GM12873 (cell line): ENCODE measurements at regions not wholly inside any gene's neighbourhood (a gene's known extent, or its start where the extent isn't known, plus 50 kb on each side); places are given as distances from the start of the nearest gene placed in this dataset.

ENCODE experiments used
- TF ChIP-seq, protein P1 (sequence below): IDR thresholded peaks from 2 replicates; pipeline ENCODE4 v1.5.1; 2012; ENCODE audit warnings: low read depth, mild to moderate bottlenecking, moderate library complexity, low read length, control low read depth; ENCODE audit not compliant: insufficient read depth; ENCODE audit errors: missing control alignments

DNA sequence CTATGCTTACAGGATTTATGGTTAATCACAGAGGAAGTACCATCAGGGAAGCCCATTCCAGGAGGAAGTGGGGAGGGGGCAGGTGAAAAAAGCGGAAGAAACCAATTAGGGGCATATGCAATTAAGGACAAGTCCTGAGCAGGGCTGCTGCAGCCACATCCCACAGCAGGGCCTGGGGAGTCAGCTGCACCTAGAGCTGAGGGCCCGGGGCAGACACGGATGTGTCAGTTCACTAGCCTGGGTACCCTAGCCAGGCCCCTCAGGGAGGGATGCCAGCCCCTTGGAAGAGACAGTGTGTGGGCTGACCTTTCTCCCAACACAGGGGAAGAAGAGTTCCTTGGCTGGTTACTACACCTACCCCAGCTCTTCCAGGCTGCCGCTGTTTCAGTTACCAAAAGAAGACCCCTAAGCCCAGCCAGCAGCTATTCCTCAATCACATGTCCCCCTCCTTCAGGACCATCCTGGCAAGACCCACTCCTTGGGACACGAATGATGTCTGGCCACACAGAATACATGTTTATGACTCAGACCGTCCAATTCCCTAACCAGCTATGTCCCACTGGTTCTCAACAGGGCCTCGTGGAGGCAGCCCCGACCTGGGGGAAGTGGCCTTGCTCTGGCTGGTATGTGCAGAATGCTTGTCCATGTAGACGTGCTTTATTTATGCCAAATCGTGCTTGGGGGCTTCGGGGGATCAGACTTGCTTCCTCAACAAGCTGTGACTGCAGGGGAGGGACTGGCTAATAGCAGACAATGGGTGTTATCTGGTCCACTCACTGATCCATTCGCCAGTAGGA lies 133.7 kb upstream of the RTL1 start:
- TF ChIP-seq, protein P1, sequence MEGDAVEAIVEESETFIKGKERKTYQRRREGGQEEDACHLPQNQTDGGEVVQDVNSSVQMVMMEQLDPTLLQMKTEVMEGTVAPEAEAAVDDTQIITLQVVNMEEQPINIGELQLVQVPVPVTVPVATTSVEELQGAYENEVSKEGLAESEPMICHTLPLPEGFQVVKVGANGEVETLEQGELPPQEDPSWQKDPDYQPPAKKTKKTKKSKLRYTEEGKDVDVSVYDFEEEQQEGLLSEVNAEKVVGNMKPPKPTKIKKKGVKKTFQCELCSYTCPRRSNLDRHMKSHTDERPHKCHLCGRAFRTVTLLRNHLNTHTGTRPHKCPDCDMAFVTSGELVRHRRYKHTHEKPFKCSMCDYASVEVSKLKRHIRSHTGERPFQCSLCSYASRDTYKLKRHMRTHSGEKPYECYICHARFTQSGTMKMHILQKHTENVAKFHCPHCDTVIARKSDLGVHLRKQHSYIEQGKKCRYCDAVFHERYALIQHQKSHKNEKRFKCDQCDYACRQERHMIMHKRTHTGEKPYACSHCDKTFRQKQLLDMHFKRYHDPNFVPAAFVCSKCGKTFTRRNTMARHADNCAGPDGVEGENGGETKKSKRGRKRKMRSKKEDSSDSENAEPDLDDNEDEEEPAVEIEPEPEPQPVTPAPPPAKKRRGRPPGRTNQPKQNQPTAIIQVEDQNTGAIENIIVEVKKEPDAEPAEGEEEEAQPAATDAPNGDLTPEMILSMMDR = no peak

DNA sequence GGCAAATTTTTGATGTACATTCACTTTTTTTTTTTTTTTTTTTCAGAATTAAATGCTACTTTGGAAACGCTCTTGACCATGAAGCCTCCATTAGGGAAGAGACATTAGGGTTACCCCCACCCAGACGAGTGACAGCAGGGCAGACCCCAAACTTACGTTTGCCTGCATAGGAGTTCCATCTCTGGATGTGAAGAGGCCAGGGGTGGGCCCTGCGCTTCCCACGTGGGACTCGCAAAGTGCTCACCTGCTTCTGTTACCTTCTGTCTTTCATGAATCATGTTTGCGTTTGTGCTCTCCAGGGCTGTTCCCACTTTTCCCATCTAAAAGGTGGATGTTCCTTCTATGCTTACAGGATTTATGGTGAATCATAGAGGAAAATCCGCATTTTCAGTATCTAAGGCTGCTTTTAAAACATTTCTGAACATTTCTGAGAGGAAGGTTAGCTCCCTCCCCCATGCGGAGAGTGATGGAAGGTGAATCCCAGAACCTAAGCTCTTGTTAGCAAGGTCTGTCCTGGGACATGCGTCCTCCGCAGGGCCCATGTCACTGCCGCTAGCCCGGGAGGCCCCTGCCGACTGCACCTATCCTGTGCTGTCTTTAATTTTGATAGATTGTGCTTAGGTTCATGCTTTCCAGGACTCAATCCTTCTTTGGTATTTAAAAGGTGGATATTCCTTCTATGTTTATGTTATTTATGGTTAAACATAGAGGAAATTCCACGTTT lies 135.7 kb upstream of the RTL1 start:
- TF ChIP-seq, protein P1 = no peak

DNA sequence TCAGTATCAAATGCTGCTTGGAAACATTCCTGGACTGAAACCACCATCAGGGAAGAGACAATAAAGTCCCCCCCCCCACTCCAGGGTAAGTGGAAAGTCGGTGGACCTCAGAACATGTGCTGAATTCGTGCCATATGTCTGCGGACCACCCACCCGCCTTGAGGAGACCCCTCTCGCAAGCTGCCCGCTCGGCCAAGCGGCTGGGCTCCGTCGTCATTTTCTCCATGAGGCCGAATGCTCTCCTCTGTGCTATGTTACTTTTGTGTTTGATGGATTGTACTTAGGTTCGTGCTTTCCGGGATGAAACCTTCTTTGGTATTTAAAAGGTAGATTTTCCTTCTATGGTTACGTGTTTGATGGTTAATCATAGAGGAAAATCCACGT lies 136.2 kb upstream of the RTL1 start:
- TF ChIP-seq, protein P1 = no peak

DNA sequence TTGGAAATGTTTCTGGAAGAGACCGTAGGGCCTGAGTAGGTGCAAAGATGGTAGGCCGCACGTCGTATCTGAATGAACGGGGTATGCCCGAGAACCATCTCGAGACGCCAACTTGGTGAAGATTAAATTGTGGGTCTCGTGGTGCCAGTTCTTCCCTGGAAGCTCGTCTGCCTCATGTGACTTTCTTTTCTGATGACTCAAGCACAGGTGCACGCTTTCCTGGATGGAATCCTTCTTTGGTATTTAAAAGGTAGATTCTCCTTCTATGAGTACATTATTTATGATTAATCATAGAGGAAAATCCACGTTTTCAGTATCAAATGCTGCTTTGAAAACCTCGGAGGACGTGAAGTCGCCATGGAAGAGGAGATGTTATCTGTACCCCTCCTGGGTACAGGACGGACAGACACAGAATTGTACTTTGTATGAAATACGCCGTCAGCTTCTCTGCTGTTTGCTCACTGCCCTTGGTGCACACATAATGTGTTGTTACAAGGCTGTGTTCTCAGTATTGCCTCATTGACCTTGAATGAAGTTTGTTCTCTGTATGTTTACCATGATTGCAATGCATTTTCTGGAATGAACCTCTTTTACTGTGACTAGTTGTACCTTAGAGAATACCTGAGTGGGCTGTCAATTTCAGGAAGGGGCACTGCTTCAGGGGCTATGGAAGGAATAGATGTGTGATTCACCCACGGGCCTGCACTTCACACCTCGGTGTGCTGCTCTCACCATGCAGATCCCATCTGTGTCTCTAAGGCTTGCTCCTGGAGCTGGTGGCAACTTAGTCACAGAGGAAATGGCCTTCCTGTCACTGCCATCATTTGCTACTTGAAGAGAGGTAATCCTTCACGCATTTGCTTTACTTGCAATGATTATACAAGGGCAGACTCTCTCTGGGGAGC lies 137.3 kb upstream of the RTL1 start:
- TF ChIP-seq, protein P1 = no peak

DNA sequence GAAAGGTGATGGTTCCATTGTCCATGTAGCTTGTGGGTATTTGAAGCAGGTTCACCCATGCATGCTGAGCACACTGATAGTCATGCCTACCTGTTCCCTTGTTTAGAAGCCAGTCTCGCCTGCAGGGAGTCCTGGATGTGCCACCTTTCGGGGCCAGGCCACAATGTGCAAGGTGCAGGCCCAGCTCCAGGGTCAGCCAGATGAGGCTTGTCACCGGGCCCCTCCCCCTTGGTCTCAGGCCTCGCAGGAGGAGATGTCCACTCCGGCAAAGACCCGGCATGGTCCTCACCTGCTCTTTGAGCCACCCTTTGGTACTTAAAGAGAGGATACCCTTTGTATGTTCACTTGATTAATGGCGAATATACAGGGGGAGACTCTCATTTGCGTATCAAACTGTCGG lies 140.4 kb upstream of the RTL1 start:
- TF ChIP-seq, protein P1 = no peak

DNA sequence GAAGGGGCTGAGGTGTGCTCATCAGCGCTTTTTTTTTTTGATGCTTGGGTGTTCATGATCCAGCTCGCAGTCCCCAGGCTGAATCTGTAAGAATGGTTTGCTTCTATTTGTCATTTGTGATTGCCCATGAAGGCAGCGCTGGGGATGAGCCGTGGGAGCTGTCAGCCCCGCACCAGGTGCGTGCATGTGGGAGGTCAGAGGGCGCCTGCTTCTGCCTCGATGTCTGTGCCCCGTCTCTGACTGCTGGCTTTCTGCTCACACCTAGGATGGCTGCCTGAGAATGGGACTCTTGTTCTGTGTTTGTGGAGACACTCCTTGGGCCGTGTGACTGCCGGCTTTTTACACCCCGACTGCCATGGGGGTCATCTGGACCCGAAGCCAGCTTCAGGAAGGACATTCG lies 141.2 kb upstream of the RTL1 start:
- TF ChIP-seq, protein P1 = no peak

DNA sequence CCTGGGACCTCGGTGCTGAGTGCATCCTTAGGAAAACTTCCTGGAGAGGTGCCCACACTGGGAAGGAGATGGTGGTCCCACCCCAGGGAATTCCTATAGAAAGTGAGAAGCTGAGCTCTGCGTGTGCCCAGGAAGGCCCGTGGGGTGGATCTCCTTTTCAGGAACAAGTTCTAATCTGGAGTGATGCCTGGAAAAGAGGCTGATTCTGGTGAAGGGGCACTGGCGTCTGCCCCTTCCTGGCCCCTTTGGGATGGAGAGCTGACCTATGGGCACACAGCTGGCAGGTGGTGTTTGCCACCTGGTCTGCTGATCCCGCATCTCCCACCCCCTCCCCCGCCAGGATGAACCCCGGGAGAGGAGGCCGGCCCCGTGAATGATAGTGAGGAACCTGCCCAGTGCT lies 142.0 kb upstream of the RTL1 start:
- TF ChIP-seq, protein P1 = no peak
